Thoracic aorta (tissue), 2 donors: ENCODE measurements at regions not wholly inside any gene's neighbourhood (a gene's known extent, or its start where the extent isn't known, plus 50 kb on each side); places are given as distances from the start of the nearest gene placed in this dataset.

Experiments
- ATAC-seq: fragments of 150-250 bp; one replicate; pipeline ENCODE4 v1.8.0; 2017; ENCODE audit warnings: low read depth; ENCODE audit not compliant: insufficient number of reproducible peaks, low FRiP score
- DNase-seq: peaks from one replicate; pipeline ENCODE4 v3.0.0-alpha.2; 2020; ENCODE audit warnings: low spot score
- H3K27ac ChIP-seq, 2 donors: fragments of 200-600 bp; sonication (generic); 1 replicate in 1 of 2; 2 replicates in 1 of 2; pipeline ENCODE4 v1.5.1; 2016; ENCODE audit warnings: mild to moderate bottlenecking in 2 of 2, moderate library complexity in 2 of 2
- H3K27me3 ChIP-seq: fragments of 200-600 bp; sonication (generic); replicated peaks from 2 replicates; pipeline ENCODE4 v1.6.0; 2016; ENCODE audit warnings: mild to moderate bottlenecking; ENCODE audit not compliant: insufficient read depth
- H3K36me3 ChIP-seq: fragments of 200-600 bp; sonication (generic); one replicate; pipeline ENCODE4 v1.5.1; 2016
- H3K4me1 ChIP-seq, 2 donors: fragments of 200-600 bp; sonication (generic); 1 replicate in 1 of 2; 2 replicates in 1 of 2; pipeline versions ENCODE4 v1.5.1 to v1.6.0; 2016; ENCODE audit warnings: low read depth in 2 of 2, mild to moderate bottlenecking in 1 of 2; ENCODE audit not compliant: control insufficient read depth in 1 of 2
- H3K4me3 ChIP-seq: fragments of 200-600 bp; sonication (generic); 2 replicates; pipeline ENCODE4 v1.5.1; 2016; ENCODE audit warnings: mild to moderate bottlenecking
- H3K9me3 ChIP-seq: fragments of 200-600 bp; sonication (generic); 2 replicates; pipeline ENCODE4 v1.5.1; 2016
- TF ChIP-seq, protein P1 (sequence below): fragments of 200-600 bp; sonication (generic); IDR thresholded peaks from one replicate; pipeline ENCODE4 v1.5.1; 2019; ENCODE audit warnings: antibody characterized with exemption

DNA sequence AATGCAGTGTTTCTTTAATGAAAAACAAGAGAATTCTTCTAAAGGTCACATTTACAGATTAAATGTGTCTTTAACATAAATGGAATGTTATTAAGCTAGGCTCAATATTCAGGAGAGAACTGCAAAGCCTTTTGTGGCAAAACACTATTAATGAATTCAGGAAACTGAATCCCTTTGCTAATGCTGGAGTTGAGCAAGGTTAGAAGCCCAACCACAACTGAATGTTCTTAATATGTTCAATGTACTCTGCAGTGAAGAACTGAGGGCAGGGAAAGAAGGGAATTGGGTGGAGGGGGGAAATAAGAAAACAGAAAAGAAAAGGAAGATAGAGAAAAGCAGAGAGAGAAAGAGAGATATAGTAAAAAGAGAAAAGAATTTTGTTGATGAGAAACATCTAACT is 276.7 kb upstream of the TMEM161B start:
- DNase-seq: no peak
- no peaks in the 10 kb centered on the region for H3K27me3 ChIP-seq
- TF ChIP-seq, protein P1, sequence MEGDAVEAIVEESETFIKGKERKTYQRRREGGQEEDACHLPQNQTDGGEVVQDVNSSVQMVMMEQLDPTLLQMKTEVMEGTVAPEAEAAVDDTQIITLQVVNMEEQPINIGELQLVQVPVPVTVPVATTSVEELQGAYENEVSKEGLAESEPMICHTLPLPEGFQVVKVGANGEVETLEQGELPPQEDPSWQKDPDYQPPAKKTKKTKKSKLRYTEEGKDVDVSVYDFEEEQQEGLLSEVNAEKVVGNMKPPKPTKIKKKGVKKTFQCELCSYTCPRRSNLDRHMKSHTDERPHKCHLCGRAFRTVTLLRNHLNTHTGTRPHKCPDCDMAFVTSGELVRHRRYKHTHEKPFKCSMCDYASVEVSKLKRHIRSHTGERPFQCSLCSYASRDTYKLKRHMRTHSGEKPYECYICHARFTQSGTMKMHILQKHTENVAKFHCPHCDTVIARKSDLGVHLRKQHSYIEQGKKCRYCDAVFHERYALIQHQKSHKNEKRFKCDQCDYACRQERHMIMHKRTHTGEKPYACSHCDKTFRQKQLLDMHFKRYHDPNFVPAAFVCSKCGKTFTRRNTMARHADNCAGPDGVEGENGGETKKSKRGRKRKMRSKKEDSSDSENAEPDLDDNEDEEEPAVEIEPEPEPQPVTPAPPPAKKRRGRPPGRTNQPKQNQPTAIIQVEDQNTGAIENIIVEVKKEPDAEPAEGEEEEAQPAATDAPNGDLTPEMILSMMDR: no peak
- no peak overlapping the region for H3K27ac ChIP-seq
- no peak for ATAC-seq
- H3K4me1 ChIP-seq: no peaks in the 10 kb centered on the region
- no peak overlapping the region for H3K4me3 ChIP-seq
- no peaks in the 10 kb centered on the region for H3K36me3 ChIP-seq
- no peaks in the 10 kb centered on the region for H3K9me3 ChIP-seq

DNA sequence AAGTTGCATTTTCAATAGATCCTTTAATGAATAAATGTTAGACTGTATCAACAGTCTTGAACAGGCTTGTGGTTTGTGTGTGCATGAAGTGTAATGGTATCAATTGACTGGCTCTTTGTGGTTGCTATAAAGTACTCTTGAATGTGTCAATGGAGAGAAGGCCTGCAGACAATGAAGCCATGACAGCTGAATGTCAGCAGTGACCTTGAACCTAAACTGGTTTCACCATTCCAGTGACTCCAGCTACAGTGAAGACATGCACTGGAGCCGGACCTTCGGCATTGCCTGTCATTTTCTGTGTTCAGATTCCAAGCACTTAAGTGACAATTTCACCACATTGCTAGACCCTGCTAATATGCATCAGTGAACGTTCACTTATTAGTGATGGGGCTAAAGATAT is 276.0 kb upstream of the TMEM161B start:
- Histone ChIP-seq H3K9me3 (no peaks in the 10 kb centered on the region), H3K4me1 (no peaks in the 10 kb centered on the region), H3K4me3 (no peak overlapping the region), H3K27ac (no peak overlapping the region), H3K36me3 (no peaks in the 10 kb centered on the region), H3K27me3 (no peaks in the 10 kb centered on the region)
- no peak for ATAC-seq
- no peak for DNase-seq
- TF ChIP-seq, protein P1: no peak

DNA sequence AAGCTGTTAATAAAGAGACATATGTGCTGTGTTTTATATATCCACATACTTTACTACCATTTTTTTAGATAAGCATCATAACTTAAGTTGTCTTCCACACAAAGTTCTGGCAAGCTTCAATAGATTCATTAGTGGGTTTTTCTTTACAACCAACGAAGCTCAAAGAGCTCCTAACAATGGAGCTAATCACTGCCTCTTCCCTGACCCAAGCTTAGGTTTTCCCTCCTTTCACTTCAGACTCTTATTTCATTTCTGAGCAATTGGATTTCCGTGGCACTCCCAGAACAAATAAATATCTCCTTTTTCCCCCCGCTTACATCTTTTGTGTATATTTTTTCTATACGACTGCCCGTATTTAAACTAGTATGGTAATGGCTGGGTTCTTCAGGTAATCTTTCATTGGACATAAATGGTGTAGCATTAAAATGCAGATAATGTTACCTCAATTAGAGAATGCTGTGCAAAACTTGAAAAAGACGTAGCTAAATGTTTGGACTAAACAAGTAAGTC is 275.5 kb upstream of the TMEM161B start:
- TF ChIP-seq, protein P1: no peak
- Histone ChIP-seq H3K4me1 (no peaks in the 10 kb centered on the region), H3K9me3 (no peaks in the 10 kb centered on the region), H3K27me3 (no peaks in the 10 kb centered on the region), H3K36me3 (no peaks in the 10 kb centered on the region), H3K27ac (no peak overlapping the region), H3K4me3 (no peak overlapping the region)
- no peak for ATAC-seq
- no peak for DNase-seq

DNA sequence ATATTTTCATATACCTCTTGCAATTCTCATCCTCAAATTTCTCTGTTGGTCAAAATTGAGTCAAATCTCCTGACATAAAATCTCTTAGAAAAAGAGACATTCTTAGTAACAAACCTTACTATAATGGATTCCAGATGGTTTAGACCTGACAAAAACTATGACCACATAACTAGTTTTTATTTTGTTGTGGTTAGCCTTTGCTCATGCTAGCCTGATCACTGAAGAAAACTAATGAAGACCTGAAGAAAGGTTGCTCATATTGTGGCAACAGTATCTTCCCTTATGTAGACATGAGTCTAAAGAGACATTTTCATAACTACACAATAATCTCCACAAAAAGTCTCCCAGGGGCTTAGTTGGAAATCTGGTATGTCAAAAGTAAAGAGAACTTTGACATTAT is 274.1 kb upstream of the TMEM161B start:
- H3K4me1 ChIP-seq: no peaks in the 10 kb centered on the region
- TF ChIP-seq, protein P1: no peak
- no peak overlapping the region for H3K27ac ChIP-seq
- DNase-seq (no peak), ATAC-seq (no peak)
- no peaks in the 10 kb centered on the region for H3K27me3 ChIP-seq
- no peak overlapping the region for H3K4me3 ChIP-seq
- no peaks in the 10 kb centered on the region for H3K36me3 ChIP-seq
- no peaks in the 10 kb centered on the region for H3K9me3 ChIP-seq

DNA sequence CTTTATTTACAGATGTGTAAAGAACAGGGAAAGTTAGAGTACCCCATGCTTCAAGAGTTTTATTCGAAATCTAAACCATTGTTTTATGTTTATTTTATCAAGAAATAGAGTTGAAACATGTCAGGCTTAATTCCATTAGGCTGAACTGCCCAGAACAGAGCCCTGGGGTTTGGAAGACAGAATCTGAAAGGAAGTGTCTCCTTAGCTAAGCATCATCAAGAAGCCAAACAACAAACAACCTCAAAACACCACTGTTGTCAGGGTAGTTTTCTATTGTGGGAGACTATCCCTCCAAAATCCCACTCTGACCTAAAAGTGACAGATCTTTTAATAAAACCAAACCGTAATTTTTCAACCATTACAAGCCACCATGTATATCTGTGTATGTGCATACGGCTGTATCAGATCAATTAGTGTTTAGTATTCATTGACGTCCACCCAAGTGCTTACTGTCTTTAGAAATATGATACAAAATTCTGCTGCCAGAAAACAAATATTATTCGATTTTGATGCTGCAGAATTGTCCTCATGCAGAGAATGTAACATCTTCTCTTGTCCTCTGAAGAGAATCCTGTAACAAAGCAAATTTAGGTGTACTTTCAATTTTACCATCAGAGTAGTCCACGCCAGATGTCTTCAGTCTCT is 271.9 kb upstream of the TMEM161B start:
- no peaks in the 10 kb centered on the region for H3K36me3 ChIP-seq
- no peaks in the 10 kb centered on the region for H3K4me1 ChIP-seq
- ATAC-seq (no peak), DNase-seq (no peak)
- H3K27me3 ChIP-seq: no peaks in the 10 kb centered on the region
- no peaks in the 10 kb centered on the region for H3K9me3 ChIP-seq
- TF ChIP-seq, protein P1: no peak
- H3K27ac ChIP-seq: no peak overlapping the region
- no peak overlapping the region for H3K4me3 ChIP-seq
